Stomach smooth muscle (tissue), 2 donors: ENCODE measurements at regions not wholly inside any gene's neighbourhood (a gene's known extent, or its start where the extent isn't known, plus 50 kb on each side); places are given as distances from the start of the nearest gene placed in this dataset.

Experiments
- H3K27ac ChIP-seq: one replicate; pipeline ENCODE4 v1.7.0; 2013; ENCODE audit warnings: mild to moderate bottlenecking, low read length, inconsistent platforms
- H3K27me3 ChIP-seq, 2 donors: one replicate each; pipeline ENCODE4 v1.7.0; 2013; ENCODE audit warnings: low read length in 2 of 2; ENCODE audit not compliant: insufficient read depth in 2 of 2, control insufficient read depth in 1 of 2
- H3K36me3 ChIP-seq, 2 donors: one replicate each; pipeline ENCODE4 v1.7.0; 2013; ENCODE audit warnings: low read length in 2 of 2; ENCODE audit not compliant: control insufficient read depth in 2 of 2, insufficient read depth in 2 of 2
- H3K4me1 ChIP-seq: one replicate; pipeline ENCODE4 v1.7.0; 2013; ENCODE audit warnings: low read length; ENCODE audit not compliant: control insufficient read depth, insufficient read depth
- H3K4me3 ChIP-seq, 2 donors: one replicate each; pipeline ENCODE4 v1.7.0; 2013; ENCODE audit warnings: low read length in 2 of 2
- H3K9ac ChIP-seq, 2 donors: one replicate each; pipeline ENCODE4 v1.7.0; 2013; ENCODE audit warnings: low read length in 2 of 2, mild to moderate bottlenecking in 1 of 2
- H3K9me3 ChIP-seq, 2 donors: one replicate each; pipeline ENCODE4 v1.7.0; 2013; ENCODE audit warnings: low read length in 2 of 2; ENCODE audit not compliant: control insufficient read depth in 2 of 2
- donor health status: healthy.
- donor health status: Pancreatic carcinoma.

DNA sequence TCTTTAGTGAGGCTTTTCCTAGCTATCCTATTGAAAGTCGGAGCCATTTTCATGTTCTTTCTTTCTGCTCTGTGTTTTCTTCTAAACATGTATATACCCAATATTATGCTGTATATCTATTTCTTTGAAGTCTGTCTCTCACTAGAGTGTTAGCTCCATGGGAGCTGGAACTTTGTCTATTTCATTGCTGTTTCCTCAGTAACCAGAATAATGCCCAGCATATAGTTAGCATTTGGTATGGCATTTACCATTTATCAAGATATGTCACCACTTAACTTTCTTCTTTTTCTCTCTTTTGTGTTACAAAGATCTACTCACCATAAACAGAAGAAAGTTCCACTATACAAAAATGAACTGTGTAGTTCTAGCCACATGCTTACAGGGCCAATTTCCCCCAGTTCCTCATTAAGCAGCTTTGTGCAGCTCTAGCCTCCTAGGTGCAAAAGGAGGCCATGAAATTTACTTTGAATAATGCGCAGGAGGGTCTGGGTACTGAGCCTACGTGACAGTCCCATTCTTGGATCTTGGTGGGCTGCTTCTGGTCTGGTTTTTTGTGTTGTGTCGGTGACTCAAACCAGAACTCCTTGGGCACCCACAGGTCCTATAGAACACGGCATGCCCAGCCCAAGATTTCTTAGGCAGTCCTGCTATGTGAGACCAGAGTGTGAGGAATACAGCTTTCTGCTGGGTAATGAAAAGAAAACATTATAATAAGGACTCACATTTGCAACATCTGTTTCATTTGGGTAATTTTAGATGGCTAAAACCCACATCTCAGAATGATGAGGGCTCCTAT is 302.3 kb upstream of the IGFBP7 start:
- peaks cover 4% of the 10 kb centered on the region for H3K4me1 ChIP-seq
- H3K27ac ChIP-seq: no peak overlapping the region
- H3K4me3 ChIP-seq: no peak overlapping the region
- H3K36me3 ChIP-seq: no peaks in the 10 kb centered on the region
- no peaks in the 10 kb centered on the region for H3K9me3 ChIP-seq
- no peak overlapping the region for H3K9ac ChIP-seq
- H3K27me3 ChIP-seq: no peaks in the 10 kb centered on the region

DNA sequence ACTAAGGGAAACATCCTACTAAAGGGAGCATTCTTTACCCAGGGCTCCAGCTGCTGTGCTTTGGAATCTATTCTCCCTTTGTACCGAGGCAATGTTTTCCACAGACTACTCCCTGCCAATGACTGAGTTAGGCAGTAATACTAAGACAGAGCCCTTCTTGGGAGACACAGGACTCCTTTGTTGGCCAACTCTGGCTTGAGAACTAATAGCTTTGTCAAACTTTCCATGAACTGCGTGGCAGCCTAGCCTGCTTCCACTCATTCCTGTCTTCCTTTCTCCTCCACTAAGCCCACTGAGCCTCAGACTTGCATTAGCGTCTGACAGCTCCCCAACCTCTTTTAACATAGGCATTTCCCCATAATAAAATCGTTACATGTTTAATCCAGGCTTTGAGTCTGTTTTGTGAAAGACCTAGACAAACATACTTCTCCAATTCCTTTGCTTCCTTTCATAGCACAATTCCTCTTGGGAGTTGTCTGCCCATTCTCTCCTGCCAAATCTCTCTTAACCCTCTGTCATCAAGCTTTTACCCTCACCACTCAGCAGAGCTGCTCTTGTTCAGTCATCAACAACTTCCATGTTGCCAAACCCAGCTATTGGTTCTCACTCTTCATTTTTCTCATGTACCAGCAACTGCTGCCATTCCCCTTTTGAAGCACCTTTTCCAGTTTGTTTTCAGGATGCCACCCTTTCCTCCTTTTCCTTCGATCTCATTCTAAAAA is 300.3 kb upstream of the IGFBP7 start:
- no peak overlapping the region for H3K9ac ChIP-seq
- H3K4me3 ChIP-seq: no peak overlapping the region
- peak overlapping the region; percentile 19 for H3K27ac ChIP-seq

DNA sequence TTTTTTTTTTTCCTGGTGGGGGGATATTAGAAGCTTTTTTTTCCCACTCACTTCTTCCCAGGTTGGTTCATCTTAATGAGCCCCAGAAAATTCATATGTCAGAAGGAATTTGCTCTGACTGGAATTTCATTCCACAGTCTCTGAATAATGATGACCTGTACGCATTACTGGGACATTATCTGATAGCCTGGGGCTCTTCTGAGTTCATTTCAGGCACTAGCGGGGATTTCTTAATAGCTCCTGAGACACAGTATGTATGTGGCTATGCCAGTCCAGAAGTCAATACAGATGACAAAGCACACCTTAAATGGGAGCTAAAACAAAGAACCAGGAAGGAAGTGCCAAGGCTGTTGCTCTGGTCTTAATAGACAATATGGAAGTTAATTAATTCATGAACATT is 295.2 kb upstream of the IGFBP7 start:
- Histone ChIP-seq H3K27ac (no peak overlapping the region), H3K9me3 (peaks cover 0 to 3% of the 10 kb centered on the region in 2 donors)

More for the DNA sequence above, 300.3 kb upstream of the IGFBP7 start:
- Histone ChIP-seq H3K36me3 (no peaks in the 10 kb centered on the region), H3K9me3 (no peaks in the 10 kb centered on the region), H3K4me1 (peaks cover 4% of the 10 kb centered on the region), H3K27me3 (no peaks in the 10 kb centered on the region)

DNA sequence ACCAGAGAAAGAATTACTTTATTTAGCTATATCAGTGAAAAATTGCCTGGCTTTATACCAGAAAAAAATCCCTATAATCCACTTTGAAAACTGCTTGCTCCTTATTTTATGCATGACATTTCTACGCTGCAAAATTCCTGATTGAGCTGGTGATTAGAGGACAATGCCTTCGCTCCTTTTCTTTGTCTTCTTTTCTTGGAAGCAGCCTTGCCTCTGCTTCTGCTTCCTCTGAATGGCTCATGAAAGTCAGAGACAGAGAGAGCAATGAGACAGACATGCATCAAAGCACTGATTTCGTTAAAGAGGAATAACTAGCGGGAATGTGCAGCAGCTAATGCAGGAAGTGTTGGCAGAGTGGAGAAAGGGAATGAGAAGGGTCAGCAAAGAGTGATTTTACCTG is 294.3 kb upstream of the IGFBP7 start:
- Histone ChIP-seq H3K36me3 (no peaks in the 10 kb centered on the region), H3K27ac (no peak overlapping the region), H3K4me3 (no peak overlapping the region), H3K9me3 (peaks cover 0 to 3% of the 10 kb centered on the region in 2 donors), H3K9ac (no peak overlapping the region), H3K4me1 (no peaks in the 10 kb centered on the region), H3K27me3 (no peaks in the 10 kb centered on the region)

More for the DNA sequence above, 295.2 kb upstream of the IGFBP7 start:
- Histone ChIP-seq H3K4me1 (peaks cover 3% of the 10 kb centered on the region), H3K27me3 (no peaks in the 10 kb centered on the region), H3K36me3 (no peaks in the 10 kb centered on the region), H3K9ac (no peak overlapping the region), H3K4me3 (no peak overlapping the region)

DNA sequence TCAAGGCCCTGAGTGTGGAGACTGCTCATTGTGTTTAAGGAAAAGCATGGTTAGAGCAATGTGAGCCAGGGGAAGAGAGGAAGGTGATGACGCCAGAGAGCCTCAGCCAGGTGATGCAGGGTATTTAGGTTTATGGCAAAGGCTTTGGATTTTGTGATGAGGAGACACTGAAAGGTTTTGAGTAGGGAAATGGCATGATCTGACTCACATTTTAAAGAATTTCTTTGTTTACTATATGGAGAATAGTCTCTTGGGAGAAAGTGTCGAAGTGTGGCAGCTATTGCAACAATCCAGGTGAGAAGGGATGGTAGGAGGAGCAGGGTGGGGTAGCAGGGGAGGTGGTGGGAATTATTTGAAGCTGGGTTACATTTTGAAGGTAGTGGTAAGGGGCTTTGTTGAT is 293.4 kb upstream of the IGFBP7 start:
- no peaks in the 10 kb centered on the region for H3K27me3 ChIP-seq
- H3K36me3 ChIP-seq: no peaks in the 10 kb centered on the region
- H3K9me3 ChIP-seq: peaks cover 0 to 3% of the 10 kb centered on the region in 2 donors
- H3K9ac ChIP-seq: no peak overlapping the region
- no peak overlapping the region for H3K27ac ChIP-seq
- no peaks in the 10 kb centered on the region for H3K4me1 ChIP-seq
- H3K4me3 ChIP-seq: no peak overlapping the region

DNA sequence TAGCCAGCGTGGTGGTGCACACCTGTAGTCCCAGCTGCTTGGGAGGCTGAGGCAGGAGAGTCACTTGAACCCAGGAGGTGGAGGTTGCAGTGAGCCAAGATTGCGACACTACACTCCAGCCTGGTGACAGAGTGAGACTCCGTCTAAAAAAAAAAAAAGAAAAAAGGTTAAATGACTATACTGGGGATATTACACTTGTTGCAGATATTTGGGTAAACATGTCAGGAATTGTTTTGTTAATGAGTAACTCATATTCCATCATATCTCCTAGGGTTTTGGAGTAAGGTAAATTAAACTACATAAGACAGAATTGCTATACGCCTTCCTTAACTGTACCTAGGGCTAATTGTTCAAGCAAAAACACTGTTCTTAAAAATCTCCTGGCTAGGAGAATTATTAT is 291.4 kb upstream of the IGFBP7 start:
- H3K9ac ChIP-seq: no peak overlapping the region
- peaks cover 0 to 2% of the 10 kb centered on the region in 2 donors for H3K27me3 ChIP-seq
- H3K9me3 ChIP-seq: peaks cover 0 to 3% of the 10 kb centered on the region in 2 donors
- no peaks in the 10 kb centered on the region for H3K4me1 ChIP-seq
- no peak overlapping the region for H3K27ac ChIP-seq
- no peaks in the 10 kb centered on the region for H3K36me3 ChIP-seq
- no peak overlapping the region for H3K4me3 ChIP-seq

DNA sequence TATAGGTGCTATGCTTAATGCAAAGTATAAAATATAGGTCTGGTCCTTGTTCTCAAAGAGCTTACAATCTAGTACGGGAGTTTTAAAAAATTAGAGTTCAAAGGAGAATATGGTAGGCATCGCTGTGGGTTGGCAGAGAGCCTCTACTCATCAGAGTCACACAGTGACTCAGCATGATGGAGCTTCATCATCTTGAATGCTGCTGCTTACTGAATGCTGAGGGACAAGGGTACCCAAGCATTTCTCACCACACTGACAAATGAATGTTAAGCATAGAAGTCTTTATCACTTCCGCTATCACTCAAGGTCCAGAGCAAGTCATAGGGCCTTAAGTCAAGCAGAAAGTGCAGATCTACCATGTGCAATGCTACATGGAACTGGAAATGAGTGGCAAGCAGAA is 268.6 kb upstream of the IGFBP7 start:
- no peaks in the 10 kb centered on the region for H3K36me3 ChIP-seq
- H3K4me3 ChIP-seq: no peak overlapping the region
- no peak overlapping the region for H3K9ac ChIP-seq
- H3K27me3 ChIP-seq: no peaks in the 10 kb centered on the region
- no peaks in the 10 kb centered on the region for H3K9me3 ChIP-seq
- no peak overlapping the region for H3K27ac ChIP-seq
- H3K4me1 ChIP-seq: no peaks in the 10 kb centered on the region

DNA sequence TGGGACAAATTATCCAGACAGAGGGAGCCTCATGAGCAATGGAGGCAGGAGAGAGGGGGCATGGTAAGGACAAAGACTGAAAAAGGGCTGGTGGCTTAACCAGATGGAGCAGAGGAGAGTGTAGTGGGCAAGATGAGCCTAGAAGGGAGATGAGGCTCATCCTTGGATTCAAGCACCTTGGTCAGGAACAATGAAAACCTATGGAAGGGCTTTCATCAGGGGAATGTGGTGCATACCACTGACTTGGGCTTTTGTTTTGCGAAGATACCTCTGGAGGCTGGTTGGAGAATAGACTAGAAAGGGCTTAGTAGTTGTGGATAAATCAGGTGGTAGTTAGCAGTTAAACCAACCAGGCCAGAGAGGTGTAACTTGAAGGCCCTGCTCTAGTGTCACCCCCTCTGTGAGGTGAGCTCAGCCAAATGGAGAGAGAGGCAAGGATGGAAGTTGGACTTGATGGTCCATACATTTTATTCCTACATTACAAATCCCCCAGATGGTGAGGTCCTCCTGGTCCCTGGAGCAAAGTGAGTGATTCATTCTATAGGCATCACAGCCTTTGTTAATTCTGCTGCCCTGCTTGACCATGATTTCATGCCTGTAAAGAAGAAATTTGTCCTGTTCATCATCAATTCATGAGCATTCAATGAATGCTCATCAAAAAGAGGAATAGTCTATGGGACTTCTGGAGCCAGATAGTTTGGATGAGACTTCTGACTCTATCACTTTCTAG is 264.8 kb upstream of the IGFBP7 start:
- no peaks in the 10 kb centered on the region for H3K4me1 ChIP-seq
- H3K9me3 ChIP-seq: no peaks in the 10 kb centered on the region
- no peak overlapping the region for H3K4me3 ChIP-seq
- H3K27ac ChIP-seq: no peak overlapping the region
- H3K27me3 ChIP-seq: no peaks in the 10 kb centered on the region
- H3K9ac ChIP-seq: no peak overlapping the region
- no peaks in the 10 kb centered on the region for H3K36me3 ChIP-seq

DNA sequence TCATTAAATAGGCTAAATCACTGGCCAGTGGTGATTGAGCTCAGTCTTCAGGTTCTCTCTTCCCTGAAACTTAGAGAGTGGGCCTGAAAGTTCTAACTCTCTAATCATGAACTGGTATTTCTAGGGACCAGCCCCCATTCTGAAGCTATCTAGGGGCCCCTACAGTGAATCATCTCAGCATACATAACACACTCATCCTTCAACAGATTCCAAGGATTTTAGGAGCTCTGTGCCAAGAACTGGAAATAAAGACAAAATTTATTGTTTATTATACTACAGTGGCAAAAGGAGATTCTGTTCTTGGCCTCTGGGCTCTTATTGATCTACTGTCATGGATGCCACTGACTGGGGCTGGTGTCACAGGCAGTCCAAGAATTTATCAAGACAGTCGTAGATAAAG is 263.8 kb upstream of the IGFBP7 start:
- Histone ChIP-seq H3K27ac (no peak overlapping the region), H3K9ac (no peak overlapping the region), H3K9me3 (no peaks in the 10 kb centered on the region), H3K4me3 (no peak overlapping the region), H3K27me3 (no peaks in the 10 kb centered on the region), H3K4me1 (no peaks in the 10 kb centered on the region), H3K36me3 (no peaks in the 10 kb centered on the region)

DNA sequence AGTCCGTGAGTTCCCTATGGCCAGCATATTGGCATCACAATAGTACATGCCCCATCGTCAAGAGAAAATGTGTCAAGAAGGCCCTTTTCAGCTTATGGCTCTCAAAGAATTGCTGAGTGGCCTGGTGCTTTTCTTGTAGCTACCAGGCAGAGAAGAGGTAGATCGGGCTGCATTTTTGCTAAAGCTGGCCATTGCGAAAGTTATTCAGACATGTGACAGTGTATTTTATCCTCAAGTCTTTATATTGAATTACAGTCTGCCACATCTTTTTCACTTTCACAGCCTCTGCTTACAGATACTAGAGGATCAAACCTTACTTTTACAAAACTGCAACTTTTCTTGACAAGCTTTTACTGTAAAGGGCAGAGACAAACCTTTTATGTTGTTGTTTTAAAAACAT is 261.5 kb upstream of the IGFBP7 start:
- H3K9me3 ChIP-seq: no peaks in the 10 kb centered on the region
- H3K9ac ChIP-seq: no peak overlapping the region
- H3K36me3 ChIP-seq: no peaks in the 10 kb centered on the region
- no peaks in the 10 kb centered on the region for H3K4me1 ChIP-seq
- H3K27me3 ChIP-seq: no peaks in the 10 kb centered on the region
- H3K27ac ChIP-seq: no peak overlapping the region
- no peak overlapping the region for H3K4me3 ChIP-seq
